AG04449 (cell line): ENCODE measurements at regions not wholly inside any gene's neighbourhood (a gene's known extent, or its start where the extent isn't known, plus 50 kb on each side); places are given as distances from the start of the nearest gene placed in this dataset.

ENCODE experiments used
- CTCF ChIA-PET: fragments of 350-600 bp; formaldehyde crosslinking; extraction: SDS; loops from one replicate; lab custom pipeline; 2021; ENCODE audit warnings: antibody characterized with exemption; lab: Yijun Ruan, JAX
- POLR2A ChIA-PET: fragments of 400-600, 350-600 bp; formaldehyde crosslinking; extraction: SDS; loops from one replicate; lab custom pipeline; 2020; ENCODE audit warnings: antibody characterized with exemption, inconsistent platforms; lab: Yijun Ruan, JAX
- DNase-seq: peaks from one replicate; pipeline ENCODE4 v3.0.0-alpha.2; 2010; ENCODE audit warnings: low read depth, low spot score
- H3K4me3 ChIP-seq: 2 replicates; pipeline ENCODE4 v1.5.1; 2011; ENCODE audit warnings: low read depth, mild to moderate bottlenecking, control low read depth, low read length
- CTCF ChIP-seq: IDR thresholded peaks from one replicate; pipeline ENCODE4 v1.5.1; 2011; ENCODE audit warnings: mild to moderate bottlenecking, moderate library complexity, low read length, control low read depth, inconsistent platforms; ENCODE audit not compliant: insufficient read depth; ENCODE audit errors: missing control alignments

GRCh38 chr2:12606472-12607000 lies 110.2 kb upstream of the TRIB2 start:
- peak; percentile 21 for TF ChIP-seq CTCF
- DNase-seq: no peak
- H3K4me3 ChIP-seq: no peak overlapping the region
- ChIA-PET POLR2A (interaction anchor here (0.6 to 0.8 kb wide), 3 partner anchors 50 to 378 kb away, joined by 3 to 4 read pairs (median 3); no protein-coding TSS in a partner anchor), CTCF (interaction anchor here (0.9 kb wide), 2 partner anchors 9 to 13 kb away, joined by 3 to 4 read pairs; no protein-coding TSS in a partner anchor)

- H3K4me3 ChIP-seq: no peak overlapping the region
- CTCF ChIA-PET: no interaction called here
- no peak for TF ChIP-seq CTCF
- DNase-seq: no peak
- POLR2A ChIA-PET: no interaction called here
Observed at GRCh38 chr2:12607971-12608370, 108.8 kb upstream of the TRIB2 start.

GRCh38 chr2:12610314-12610713 lies 106.4 kb upstream of the TRIB2 start:
- ChIA-PET POLR2A (no interaction called here), CTCF (no interaction called here)
- no peak overlapping the region for H3K4me3 ChIP-seq
- TF ChIP-seq CTCF: no peak
- no peak for DNase-seq

- CTCF ChIA-PET: interaction anchor here (1.3 kb wide), 1 partner anchor 104 kb away, joined by 5 read pairs; the partner anchor contains the start of gene TRIB2
- no peak for DNase-seq
- POLR2A ChIA-PET: no interaction called here
- no peak for TF ChIP-seq CTCF
- H3K4me3 ChIP-seq: no peak overlapping the region
Observed at GRCh38 chr2:12612168-12612567, 104.6 kb upstream of the TRIB2 start.

- no peak overlapping the region for H3K4me3 ChIP-seq
- POLR2A ChIA-PET: no interaction called here
- CTCF ChIA-PET: interaction anchor here (1.3 kb wide), 1 partner anchor 103 kb away, joined by 5 read pairs; the partner anchor contains the start of gene TRIB2
- TF ChIP-seq CTCF: no peak
- no peak for DNase-seq
Observed at GRCh38 chr2:12612671-12613070, 104.1 kb upstream of the TRIB2 start.

- no peak for DNase-seq
- POLR2A ChIA-PET: no interaction called here
- CTCF ChIA-PET: interaction anchor here (1.3 kb wide), 1 partner anchor 103 kb away, joined by 5 read pairs; the partner anchor contains the start of gene TRIB2
- no peak for TF ChIP-seq CTCF
- H3K4me3 ChIP-seq: no peak overlapping the region
Observed at GRCh38 chr2:12613137-12613835, 103.5 kb upstream of the TRIB2 start.
